HCT116 (cell line): ENCODE measurements at regions not wholly inside any gene's neighbourhood (a gene's known extent, or its start where the extent isn't known, plus 50 kb on each side); places are given as distances from the start of the nearest gene placed in this dataset.

Experiments
- ATAC-seq: fragments of 200-7000 bp; cut with Tn5 transposase; 2 replicates; pipeline ENCODE4 v1.9.1; 2020; ENCODE audit warnings: mild to moderate bottlenecking, moderate library complexity
- BruUV-seq: library from RNA; stranded (reverse); fragments of 400-500 nt; replicated peaks from 2 replicates; lab custom pipeline; 2021; lab: Mats Ljungman, UMichigan
- CTCF ChIA-PET: fragments of 300-600 bp; sonication (Branson Sonifier 250); formaldehyde crosslinking; loops from one replicate; lab custom pipeline; 2021; ENCODE audit warnings: antibody characterized with exemption; lab: Charles Lee
- POLR2A ChIA-PET: fragments of 300-600, 350-600 bp; sonication (Branson Sonifier 250); formaldehyde crosslinking; loops from one replicate; lab custom pipeline; 2021; ENCODE audit warnings: antibody characterized with exemption; lab: Charles Lee
- RAD21 ChIA-PET, 2 experiments: fragments of 300-600 bp; sonication (Branson Sonifier 250); formaldehyde crosslinking; loops; one replicate each; lab custom pipeline; 2023; ENCODE audit warnings: low total read pairs in 2 of 2; ENCODE audit not compliant: uncharacterized antibody in 2 of 2, unreplicated experiment in 2 of 2, low non-redundant PET in 1 of 2; lab: Charles Lee
- DNase-seq: peaks from one replicate; pipeline ENCODE4 v3.0.0-alpha.2; 2010; ENCODE audit warnings: low read depth, low spot score
- H2AFZ ChIP-seq: fragments of 200-600 bp; shearing (Covaris generic), sonication (generic); 2 replicates; pipeline ENCODE4 v1.6.1; 2017; ENCODE audit warnings: low read depth, mixed run types, mixed read lengths, antibody characterized with exemption, low read length; ENCODE audit not compliant: poor library complexity, severe bottlenecking
- H3K27ac ChIP-seq: 2 replicates; pipeline ENCODE4 v1.5.1; 2012; ENCODE audit warnings: low read depth, low read length
- H3K27me3 ChIP-seq: fragments of 200-600 bp; sonication (generic); 2 replicates; pipeline ENCODE4 v1.6.1; 2016; ENCODE audit warnings: mixed run types, low read length, mixed read lengths; ENCODE audit not compliant: insufficient read depth
- H3K36me3 ChIP-seq, 2 experiments: fragments of 200-500 bp in 1 of 2; fragments of 200-600 bp in 1 of 2; sonication (Bioruptor generic) in 1 of 2; sonication (generic) in 1 of 2; 2 replicates each; pipeline versions ENCODE4 v1.5.1 to v1.6.1; 2014 to 2016; ENCODE audit warnings: low read length in 2 of 2, inconsistent platforms in 1 of 2, mixed read lengths in 1 of 2, mixed run types in 1 of 2; ENCODE audit not compliant: insufficient read depth in 2 of 2, control insufficient read depth in 1 of 2
- H3K4me1 ChIP-seq, 2 experiments: fragments of 200-600 bp in 1 of 2; sonication (generic) in 1 of 2; 2 replicates each; pipeline versions ENCODE4 v1.5.1 to v1.6.1; 2012 to 2017; ENCODE audit warnings: low read length in 2 of 2, inconsistent platforms in 1 of 2, mild to moderate bottlenecking in 1 of 2, mixed read lengths in 1 of 2, mixed run types in 1 of 2, moderate library complexity in 1 of 2; ENCODE audit not compliant: insufficient read depth in 2 of 2, control insufficient read depth in 1 of 2
- H3K4me2 ChIP-seq: fragments of 200-600 bp; sonication (generic); 2 replicates; pipeline ENCODE4 v1.6.1; 2017; ENCODE audit warnings: mixed run types, low read length, mixed read lengths
- H3K4me3 ChIP-seq, 2 experiments: fragments of 200-600 bp in 1 of 2; sonication (generic) in 1 of 2; replicated peaks in 1 of 2; 2 replicates each; pipeline ENCODE4 v1.5.1; 2011 to 2016; ENCODE audit warnings: low read length in 2 of 2, control low read depth in 1 of 2, low read depth in 1 of 2, mild to moderate bottlenecking in 1 of 2, mixed read lengths in 1 of 2, mixed run types in 1 of 2
- H3K79me2 ChIP-seq: fragments of 200-600 bp; sonication (generic); 2 replicates; pipeline ENCODE4 v1.6.1; 2017; ENCODE audit warnings: mild to moderate bottlenecking, mixed run types, low read length, moderate library complexity, mixed read lengths; ENCODE audit not compliant: insufficient read depth
- H3K9ac ChIP-seq: fragments of 200-600 bp; sonication (generic); 2 replicates; pipeline ENCODE4 v1.6.1; 2016; ENCODE audit warnings: low read length, mixed read lengths
- H3K9me2 ChIP-seq: fragments of 200-600 bp; sonication (generic), shearing (Covaris generic); 2 replicates; pipeline ENCODE4 v1.6.1; 2017; ENCODE audit warnings: mixed run types, mild to moderate bottlenecking, moderate library complexity; ENCODE audit not compliant: insufficient read depth
- H3K9me3 ChIP-seq, 2 experiments: fragments of 200-500 bp in 1 of 2; fragments of 200-600 bp in 1 of 2; sonication (Bioruptor generic) in 1 of 2; sonication (generic) in 1 of 2; 2 replicates each; pipeline ENCODE4 v1.6.1; 2014 to 2017; ENCODE audit warnings: low read length in 2 of 2, mixed read lengths in 2 of 2, inconsistent platforms in 1 of 2, low read depth in 1 of 2, mild to moderate bottlenecking in 1 of 2, mixed run types in 1 of 2, moderate library complexity in 1 of 2; ENCODE audit not compliant: control insufficient read depth in 1 of 2, insufficient read depth in 1 of 2
- H4K20me1 ChIP-seq: fragments of 200-600 bp; sonication (generic), shearing (Covaris generic); 2 replicates; pipeline ENCODE4 v1.6.1; 2017; ENCODE audit warnings: mixed run types, mild to moderate bottlenecking, moderate library complexity; ENCODE audit not compliant: insufficient read depth
- ELF1 ChIP-seq: IDR thresholded peaks from 2 replicates; pipeline ENCODE4 v1.6.1; 2012; ENCODE audit warnings: low read depth, borderline replicate concordance
- EZH2phosphoT487 ChIP-seq: fragments of 200-600 bp; IDR thresholded peaks from 2 replicates; pipeline ENCODE4 v1.6.1; 2018; ENCODE audit warnings: antibody characterized with exemption, borderline replicate concordance
- POLR2AphosphoS5 ChIP-seq: IDR thresholded peaks from 2 replicates; pipeline ENCODE4 v1.6.1; 2011; ENCODE audit warnings: mild to moderate bottlenecking, low read depth, low read length, moderate library complexity
- SRF ChIP-seq: IDR thresholded peaks from 2 replicates; pipeline ENCODE4 v1.6.1; 2012; ENCODE audit warnings: low read depth
- TCF7L2 ChIP-seq: IDR thresholded peaks from 2 replicates; pipeline ENCODE4 v1.7.0; 2011; ENCODE audit warnings: borderline replicate concordance, inconsistent platforms; ENCODE audit not compliant: insufficient read depth, insufficient read length; ENCODE audit errors: extremely low read depth
- intact Hi-C: fragments of 100-400 bp; cut with micrococcal nuclease; formaldehyde crosslinking; loops from 2 replicates; pipeline ENCODE4 v1.10.0; 2022
- TF ChIP-seq, protein P1 (sequence below), 3 experiments: fragments of 200-600 bp in 1 of 3; sonication (generic) in 1 of 3; IDR thresholded peaks in 2 of 3; conservative IDR thresholded peaks in 1 of 3; 2 replicates each; pipeline ENCODE4 v1.5.1; 2012 to 2017; ENCODE audit warnings: low read depth in 2 of 3, low read length in 2 of 3, antibody characterized with exemption in 1 of 3, borderline replicate concordance in 1 of 3, control low read depth in 1 of 3, mild to moderate bottlenecking in 1 of 3, mixed read lengths in 1 of 3, mixed run types in 1 of 3, moderate library complexity in 1 of 3; ENCODE audit not compliant: insufficient read depth in 1 of 3
- TF ChIP-seq, protein P2 (sequence below): IDR thresholded peaks from 2 replicates; pipeline ENCODE4 v1.6.1; 2012
- TF ChIP-seq, protein P3 (sequence below): IDR thresholded peaks from 2 replicates; pipeline ENCODE4 v1.6.1; 2011; ENCODE audit warnings: mild to moderate bottlenecking, low read length, moderate library complexity; ENCODE audit not compliant: insufficient replicate concordance; ENCODE audit errors: extremely low read depth

DNA sequence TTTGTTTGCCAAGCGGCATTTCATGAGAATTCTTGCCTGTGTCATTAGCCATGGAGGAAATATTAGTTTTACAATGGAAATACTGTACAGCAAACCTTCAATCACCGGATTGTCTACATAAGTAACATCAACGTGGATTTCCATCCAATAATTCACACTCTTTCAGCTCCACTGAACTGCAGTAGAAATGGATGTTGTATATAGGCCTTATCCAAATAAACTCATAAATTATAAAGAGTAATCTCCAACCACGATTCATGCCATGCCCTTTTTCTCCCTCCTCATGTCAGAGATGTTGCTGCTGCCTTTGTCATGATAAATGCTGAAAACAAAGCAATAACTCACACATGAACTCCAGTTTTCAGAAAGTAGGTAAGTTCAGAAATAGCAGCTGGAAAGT is 54.9 kb upstream of the EYS start:
- ATAC-seq, result no peak
- intact Hi-C loops, result no loop called here
- Histone ChIP-seq H3K9me2 (no peaks in the 10 kb centered on the region), H3K4me3 (no peak overlapping the region), H3K9ac (no peak overlapping the region), H3K27me3 (no peaks in the 10 kb centered on the region)
- BruUV-seq, result no TSS peak
- DNase-seq, result no peak
- TF ChIP-seq, protein P1, sequence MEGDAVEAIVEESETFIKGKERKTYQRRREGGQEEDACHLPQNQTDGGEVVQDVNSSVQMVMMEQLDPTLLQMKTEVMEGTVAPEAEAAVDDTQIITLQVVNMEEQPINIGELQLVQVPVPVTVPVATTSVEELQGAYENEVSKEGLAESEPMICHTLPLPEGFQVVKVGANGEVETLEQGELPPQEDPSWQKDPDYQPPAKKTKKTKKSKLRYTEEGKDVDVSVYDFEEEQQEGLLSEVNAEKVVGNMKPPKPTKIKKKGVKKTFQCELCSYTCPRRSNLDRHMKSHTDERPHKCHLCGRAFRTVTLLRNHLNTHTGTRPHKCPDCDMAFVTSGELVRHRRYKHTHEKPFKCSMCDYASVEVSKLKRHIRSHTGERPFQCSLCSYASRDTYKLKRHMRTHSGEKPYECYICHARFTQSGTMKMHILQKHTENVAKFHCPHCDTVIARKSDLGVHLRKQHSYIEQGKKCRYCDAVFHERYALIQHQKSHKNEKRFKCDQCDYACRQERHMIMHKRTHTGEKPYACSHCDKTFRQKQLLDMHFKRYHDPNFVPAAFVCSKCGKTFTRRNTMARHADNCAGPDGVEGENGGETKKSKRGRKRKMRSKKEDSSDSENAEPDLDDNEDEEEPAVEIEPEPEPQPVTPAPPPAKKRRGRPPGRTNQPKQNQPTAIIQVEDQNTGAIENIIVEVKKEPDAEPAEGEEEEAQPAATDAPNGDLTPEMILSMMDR (IDR thresholded peaks at IDR 0.05 in 2 of 3, conservative IDR thresholded peaks at IDR 0.05 in 1 of 3; ENCODE audit: borderline replicate concordance in 1 of 3, insufficient read depth in 1 of 3, low read depth in 2 of 3, low read length in 2 of 3), result no peak
- TF ChIP-seq SRF (no peak), ELF1 (no peak), POLR2AphosphoS5 (no peak)
- TF ChIP-seq, protein P2, sequence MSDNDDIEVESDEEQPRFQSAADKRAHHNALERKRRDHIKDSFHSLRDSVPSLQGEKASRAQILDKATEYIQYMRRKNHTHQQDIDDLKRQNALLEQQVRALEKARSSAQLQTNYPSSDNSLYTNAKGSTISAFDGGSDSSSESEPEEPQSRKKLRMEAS, result no peak
- TF ChIP-seq, all 23 proteins: peak for 0
- H4K20me1 ChIP-seq, result no peaks in the 10 kb centered on the region
- no peaks in the 10 kb centered on the region for H3K79me2 ChIP-seq
- no peak overlapping the region for H2AFZ ChIP-seq
- H3K4me1 ChIP-seq, result no peaks in the 10 kb centered on the region
- POLR2A ChIA-PET, result no interaction called here
- H3K27ac ChIP-seq, result no peak overlapping the region
- CTCF ChIA-PET, result no interaction called here
- RAD21 ChIA-PET, result no interaction called here
- H3K36me3 ChIP-seq, result no peaks in the 10 kb centered on the region
- H3K9me3 ChIP-seq, result peaks cover 18 to 21% of the 10 kb centered on the region in 2 experiments; a peak in 2 of 4 replicates
- H3K4me2 ChIP-seq, result no peak overlapping the region

DNA sequence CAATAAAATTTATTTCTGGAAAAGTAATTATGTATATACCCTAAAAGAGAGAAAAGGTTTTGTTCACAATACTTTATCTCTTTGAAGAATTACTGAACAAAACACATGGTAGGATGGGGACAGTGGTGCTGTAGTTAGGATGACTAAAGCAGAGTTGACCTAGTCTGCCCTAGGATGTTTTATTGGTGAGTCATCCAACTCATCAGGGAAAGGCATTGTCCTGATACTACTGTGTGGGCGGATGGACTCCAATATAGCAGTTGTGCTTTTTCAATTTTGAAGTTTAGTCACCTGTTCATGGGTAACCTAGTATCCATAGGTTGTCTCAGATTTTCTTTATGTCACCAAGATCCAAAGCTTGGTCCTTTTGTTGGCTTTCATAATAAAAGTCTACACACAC is 53.3 kb upstream of the EYS start:
- no peak for ATAC-seq
- Histone ChIP-seq H3K9me2 (no peaks in the 10 kb centered on the region), H3K79me2 (no peaks in the 10 kb centered on the region), H3K36me3 (no peaks in the 10 kb centered on the region), H3K9me3 (peaks cover 17 to 18% of the 10 kb centered on the region in 2 experiments; a peak in 2 of 4 replicates), H3K27me3 (no peaks in the 10 kb centered on the region), H3K27ac (no peak overlapping the region), H3K4me2 (no peak overlapping the region)
- POLR2A ChIA-PET, result no interaction called here
- CTCF ChIA-PET, result no interaction called here
- RAD21 ChIA-PET, result no interaction called here
- TF ChIP-seq, protein P2, result no peak
- TF ChIP-seq ELF1 (no peak), EZH2phosphoT487 (no peak), TCF7L2 (no peak), SRF (no peak)
- TF ChIP-seq, protein P3, sequence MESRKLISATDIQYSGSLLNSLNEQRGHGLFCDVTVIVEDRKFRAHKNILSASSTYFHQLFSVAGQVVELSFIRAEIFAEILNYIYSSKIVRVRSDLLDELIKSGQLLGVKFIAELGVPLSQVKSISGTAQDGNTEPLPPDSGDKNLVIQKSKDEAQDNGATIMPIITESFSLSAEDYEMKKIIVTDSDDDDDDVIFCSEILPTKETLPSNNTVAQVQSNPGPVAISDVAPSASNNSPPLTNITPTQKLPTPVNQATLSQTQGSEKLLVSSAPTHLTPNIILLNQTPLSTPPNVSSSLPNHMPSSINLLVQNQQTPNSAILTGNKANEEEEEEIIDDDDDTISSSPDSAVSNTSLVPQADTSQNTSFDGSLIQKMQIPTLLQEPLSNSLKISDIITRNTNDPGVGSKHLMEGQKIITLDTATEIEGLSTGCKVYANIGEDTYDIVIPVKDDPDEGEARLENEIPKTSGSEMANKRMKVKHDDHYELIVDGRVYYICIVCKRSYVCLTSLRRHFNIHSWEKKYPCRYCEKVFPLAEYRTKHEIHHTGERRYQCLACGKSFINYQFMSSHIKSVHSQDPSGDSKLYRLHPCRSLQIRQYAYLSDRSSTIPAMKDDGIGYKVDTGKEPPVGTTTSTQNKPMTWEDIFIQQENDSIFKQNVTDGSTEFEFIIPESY, result no peak
- TF ChIP-seq, all 23 proteins: peak for 0
- Histone ChIP-seq H3K4me3 (no peak overlapping the region), H3K9ac (no peak overlapping the region), H3K4me1 (no peaks in the 10 kb centered on the region), H2AFZ (no peak overlapping the region), H4K20me1 (no peaks in the 10 kb centered on the region)
- no peak for DNase-seq
- BruUV-seq, result no TSS peak
- intact Hi-C loops, result no loop called here
